ENCODE measurements at regions not wholly inside any gene's neighbourhood (a gene's known extent, or its start where the extent isn't known, plus 50 kb on each side); places are given as distances from the start of the nearest gene placed in this dataset.

DNA sequence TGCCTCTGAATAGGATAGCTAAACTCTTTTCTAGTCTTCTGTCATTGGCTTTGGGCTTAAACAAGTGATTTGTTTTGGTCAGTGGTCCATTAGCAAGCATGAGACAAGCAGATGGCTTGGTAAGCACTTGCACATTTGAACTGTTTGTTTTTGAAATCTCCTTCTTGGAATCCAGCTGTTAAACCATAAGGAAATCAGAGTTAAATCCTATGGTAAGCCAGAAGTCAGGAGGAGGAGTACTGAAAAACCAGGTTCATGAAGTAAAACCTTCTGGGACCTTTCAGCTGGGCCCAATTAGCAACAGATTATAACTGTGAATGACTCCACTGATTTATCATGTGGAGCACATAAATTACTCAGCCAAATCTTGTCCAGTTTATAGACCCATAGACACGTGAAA lies 1042.5 kb upstream of the PABPC4L start:
- TF ChIP-seq, protein P1, sequence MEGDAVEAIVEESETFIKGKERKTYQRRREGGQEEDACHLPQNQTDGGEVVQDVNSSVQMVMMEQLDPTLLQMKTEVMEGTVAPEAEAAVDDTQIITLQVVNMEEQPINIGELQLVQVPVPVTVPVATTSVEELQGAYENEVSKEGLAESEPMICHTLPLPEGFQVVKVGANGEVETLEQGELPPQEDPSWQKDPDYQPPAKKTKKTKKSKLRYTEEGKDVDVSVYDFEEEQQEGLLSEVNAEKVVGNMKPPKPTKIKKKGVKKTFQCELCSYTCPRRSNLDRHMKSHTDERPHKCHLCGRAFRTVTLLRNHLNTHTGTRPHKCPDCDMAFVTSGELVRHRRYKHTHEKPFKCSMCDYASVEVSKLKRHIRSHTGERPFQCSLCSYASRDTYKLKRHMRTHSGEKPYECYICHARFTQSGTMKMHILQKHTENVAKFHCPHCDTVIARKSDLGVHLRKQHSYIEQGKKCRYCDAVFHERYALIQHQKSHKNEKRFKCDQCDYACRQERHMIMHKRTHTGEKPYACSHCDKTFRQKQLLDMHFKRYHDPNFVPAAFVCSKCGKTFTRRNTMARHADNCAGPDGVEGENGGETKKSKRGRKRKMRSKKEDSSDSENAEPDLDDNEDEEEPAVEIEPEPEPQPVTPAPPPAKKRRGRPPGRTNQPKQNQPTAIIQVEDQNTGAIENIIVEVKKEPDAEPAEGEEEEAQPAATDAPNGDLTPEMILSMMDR (IDR thresholded peaks at IDR 0.05) = no peak
- no peak for TF ChIP-seq POLR2A (IDR thresholded peaks at IDR 0.05)
- TF ChIP-seq EP300 (IDR thresholded peaks at IDR 0.05) = no peak
